GM12874 (cell line): ENCODE measurements at regions not wholly inside any gene's neighbourhood (a gene's known extent, or its start where the extent isn't known, plus 50 kb on each side); places are given as distances from the start of the nearest gene placed in this dataset.

Experiments used
- CTCF ChIP-seq: IDR thresholded peaks from 2 replicates; pipeline ENCODE4 v1.5.1; 2011; ENCODE audit warnings: low read depth, mild to moderate bottlenecking, control low read depth, low read length, moderate library complexity; ENCODE audit not compliant: insufficient read depth

GRCh38 chr2:144999936-145000335 is 480.0 kb upstream of the ZEB2 start:
- no peak for TF ChIP-seq CTCF

- TF ChIP-seq CTCF, result no peak
These were observed 479.4 kb upstream of the ZEB2 start for GRCh38 chr2:144999071-144999875.

GRCh38 chr2:144998435-144998834 is 478.5 kb upstream of the ZEB2 start:
- no peak for TF ChIP-seq CTCF

DNA sequence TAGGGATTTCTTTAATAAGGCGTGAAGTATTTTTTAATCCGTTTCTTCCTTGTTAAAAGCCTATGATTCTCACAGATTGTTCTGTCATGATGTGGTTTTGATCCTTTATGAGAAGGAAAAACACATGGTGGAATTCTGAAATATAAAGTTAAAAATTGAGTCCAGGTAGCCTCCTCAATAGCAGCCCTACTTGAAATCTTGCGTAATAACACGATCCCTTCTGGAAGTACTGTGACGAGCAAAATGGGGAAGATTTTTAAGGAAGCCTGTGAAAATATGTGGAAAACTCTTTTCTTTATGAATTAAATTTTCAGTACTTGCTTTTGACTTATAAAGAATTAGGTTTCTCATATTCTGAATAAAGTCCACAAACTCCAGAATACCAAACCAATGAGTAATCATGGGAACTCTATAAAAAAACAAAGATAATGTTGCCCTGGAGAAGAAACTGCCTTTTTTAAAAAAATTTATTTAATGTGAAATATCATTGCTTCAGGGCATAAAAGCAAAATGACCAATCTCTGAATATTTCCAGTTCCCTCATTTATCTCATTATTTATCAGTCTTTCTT is 476.4 kb upstream of the ZEB2 start:
- TF ChIP-seq CTCF, result no peak

- TF ChIP-seq CTCF, result no peak
These were observed 475.6 kb upstream of the ZEB2 start for GRCh38 chr2:144995482-144995881.

- TF ChIP-seq CTCF, result no peak
These were observed 470.7 kb upstream of the ZEB2 start for GRCh38 chr2:144990661-144991060.

DNA sequence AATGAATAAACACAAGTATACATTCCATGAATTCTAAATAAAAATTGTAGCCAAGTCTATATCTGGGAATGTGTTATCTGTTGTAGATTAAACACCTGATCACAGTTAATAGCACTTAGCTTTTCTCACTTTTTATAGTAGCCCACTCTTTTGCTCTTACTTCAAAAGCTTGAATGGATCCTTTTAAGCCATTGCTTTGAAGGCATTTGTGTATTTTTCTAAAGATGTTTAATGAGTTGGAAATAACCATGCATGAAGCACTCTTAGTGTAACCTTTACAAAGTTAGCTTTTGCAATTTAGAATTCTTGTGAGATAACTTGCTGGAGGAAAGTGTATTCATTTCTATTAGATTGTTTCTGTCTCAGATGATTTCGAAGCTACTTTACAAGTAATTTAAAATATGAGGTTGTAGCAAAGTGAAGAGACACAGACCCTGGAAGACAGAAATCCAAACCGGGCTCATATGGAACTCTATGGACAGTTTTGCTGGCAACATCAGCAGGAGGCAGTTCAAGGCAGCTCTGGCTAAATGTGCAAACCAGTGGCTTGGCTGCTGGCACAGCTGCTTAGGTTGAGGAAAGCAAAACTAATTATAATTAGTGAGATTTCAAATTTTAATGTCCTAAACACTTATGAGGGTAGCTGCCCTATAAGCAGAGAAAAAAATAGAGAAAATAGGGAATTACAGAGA is 469.8 kb upstream of the ZEB2 start:
- no peak for TF ChIP-seq CTCF
